PC-9 (cell line): ENCODE measurements at regions not wholly inside any gene's neighbourhood (a gene's known extent, or its start where the extent isn't known, plus 50 kb on each side); places are given as distances from the start of the nearest gene placed in this dataset.

Experiments
- BruUV-seq: library from RNA; stranded (reverse); fragments of 400-500 nt; replicated peaks from 2 replicates; lab custom pipeline; 2021; lab: Mats Ljungman, UMichigan
- CTCF ChIA-PET: fragments of 300-600 bp; sonication (Branson Sonifier 250); formaldehyde crosslinking; loops from one replicate; lab custom pipeline; 2022; ENCODE audit warnings: antibody characterized with exemption; lab: Charles Lee
- POLR2A ChIA-PET: fragments of 300-600 bp; sonication (Branson Sonifier 250); formaldehyde crosslinking; loops from one replicate; lab custom pipeline; 2022; ENCODE audit warnings: antibody characterized with exemption; ENCODE audit not compliant: unreplicated experiment; lab: Charles Lee
- DNase-seq, 2 experiments: peaks; one replicate each; pipeline versions ENCODE4 v3.0.0 to v3.0.0-alpha.2; 2015 to 2022; ENCODE audit warnings: mixed read lengths in 1 of 2
- H2AFZ ChIP-seq: fragments of 200-600 bp; sonication (generic); 2 replicates; pipeline ENCODE4 v1.8.1; 2017; ENCODE audit warnings: antibody characterized with exemption
- H3F3A ChIP-seq: fragments of 200-600 bp; sonication (generic); 2 replicates; pipeline ENCODE4 v1.8.1; 2017; ENCODE audit warnings: antibody characterized with exemption, mild to moderate bottlenecking, low read depth; ENCODE audit not compliant: insufficient read depth
- H3K27ac ChIP-seq: fragments of 200-600 bp; sonication (generic); 2 replicates; pipeline ENCODE4 v1.6.1; 2016; ENCODE audit warnings: mixed run types
- H3K27me3 ChIP-seq: fragments of 200-600 bp; sonication (generic); 2 replicates; pipeline ENCODE4 v1.6.1; 2016; ENCODE audit warnings: low read depth, mixed run types; ENCODE audit not compliant: insufficient read depth
- H3K36me3 ChIP-seq: fragments of 200-600 bp; sonication (generic); 2 replicates; pipeline ENCODE4 v1.6.1; 2016; ENCODE audit warnings: low read depth, mixed run types
- H3K4me1 ChIP-seq: fragments of 200-600 bp; sonication (generic); replicated peaks from 2 replicates; pipeline ENCODE4 v1.6.1; 2016; ENCODE audit warnings: mixed run types; ENCODE audit not compliant: insufficient read depth
- H3K4me2 ChIP-seq: fragments of 200-600 bp; sonication (generic); 2 replicates; pipeline ENCODE4 v1.6.1; 2017; ENCODE audit warnings: mixed run types
- H3K4me3 ChIP-seq: fragments of 200-600 bp; sonication (generic); 2 replicates; pipeline ENCODE4 v1.6.1; 2016; ENCODE audit warnings: mixed run types
- H3K79me2 ChIP-seq: fragments of 200-600 bp; sonication (generic); 2 replicates; pipeline ENCODE4 v1.6.1; 2017; ENCODE audit warnings: low read depth, mixed run types
- H3K9me2 ChIP-seq: fragments of 200-600 bp; sonication (generic); 2 replicates; pipeline ENCODE4 v1.8.1; 2017; ENCODE audit warnings: mild to moderate bottlenecking; ENCODE audit not compliant: insufficient read depth
- H3K9me3 ChIP-seq: fragments of 200-600 bp; sonication (generic); 2 replicates; pipeline ENCODE4 v1.8.1; 2016; ENCODE audit warnings: low read depth; ENCODE audit not compliant: insufficient read depth
- H4K20me1 ChIP-seq: fragments of 200-600 bp; sonication (generic); 2 replicates; pipeline ENCODE4 v1.8.1; 2017; ENCODE audit not compliant: insufficient read depth
- EZH2 ChIP-seq: fragments of 200-600 bp; sonication (generic); IDR thresholded peaks from 2 replicates; pipeline ENCODE4 v1.8.0; 2017; ENCODE audit warnings: antibody characterized with exemption, low read depth
- intact Hi-C: fragments of 100-400 bp; cut with micrococcal nuclease; formaldehyde crosslinking; loops from one replicate; pipeline ENCODE4 v1.10.0; 2022; ENCODE audit not compliant: unreplicated experiment
- TF ChIP-seq, protein P1 (sequence below): fragments of 200-600 bp; sonication (generic); conservative IDR thresholded peaks from 2 replicates; pipeline ENCODE4 v1.6.1; 2017; ENCODE audit warnings: mixed run types, antibody characterized with exemption, mild to moderate bottlenecking, moderate library complexity

DNA sequence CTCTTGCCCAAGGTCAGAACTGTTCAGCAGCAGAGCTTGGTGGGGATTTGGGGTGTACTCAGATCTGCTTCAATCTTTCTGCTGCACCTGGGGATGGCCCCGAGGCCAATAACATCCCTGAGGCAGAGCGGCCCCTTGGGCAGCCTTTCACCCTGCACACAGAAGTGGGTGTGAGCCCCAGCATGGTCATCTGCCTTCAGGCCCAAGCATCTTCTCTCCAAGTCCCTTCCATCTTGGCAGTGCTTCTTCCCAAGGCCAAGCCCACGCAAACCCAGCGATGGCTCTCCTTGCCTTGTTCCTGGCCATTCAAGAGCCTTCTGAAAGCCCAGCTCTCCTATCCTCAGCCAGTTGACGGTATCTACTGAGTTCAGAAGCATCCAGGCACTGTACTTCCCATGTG lies 172.9 kb downstream of the INHBB start:
- Histone ChIP-seq H3K4me1 (no peaks in the 10 kb centered on the region), H3F3A (no peaks in the 10 kb centered on the region), H3K27ac (no peak overlapping the region), H2AFZ (no peak overlapping the region), H3K4me3 (no peak overlapping the region), H3K4me2 (no peak overlapping the region), H3K79me2 (no peaks in the 10 kb centered on the region), H4K20me1 (no peaks in the 10 kb centered on the region), H3K27me3 (no peaks in the 10 kb centered on the region), H3K36me3 (no peaks in the 10 kb centered on the region), H3K9me3 (no peaks in the 10 kb centered on the region), H3K9me2 (no peaks in the 10 kb centered on the region)
- intact Hi-C loops, result no loop called here
- CTCF ChIA-PET, result no interaction called here
- BruUV-seq, result no TSS peak
- DNase-seq, result no peak
- TF ChIP-seq EZH2, result no peak
- TF ChIP-seq, protein P1, sequence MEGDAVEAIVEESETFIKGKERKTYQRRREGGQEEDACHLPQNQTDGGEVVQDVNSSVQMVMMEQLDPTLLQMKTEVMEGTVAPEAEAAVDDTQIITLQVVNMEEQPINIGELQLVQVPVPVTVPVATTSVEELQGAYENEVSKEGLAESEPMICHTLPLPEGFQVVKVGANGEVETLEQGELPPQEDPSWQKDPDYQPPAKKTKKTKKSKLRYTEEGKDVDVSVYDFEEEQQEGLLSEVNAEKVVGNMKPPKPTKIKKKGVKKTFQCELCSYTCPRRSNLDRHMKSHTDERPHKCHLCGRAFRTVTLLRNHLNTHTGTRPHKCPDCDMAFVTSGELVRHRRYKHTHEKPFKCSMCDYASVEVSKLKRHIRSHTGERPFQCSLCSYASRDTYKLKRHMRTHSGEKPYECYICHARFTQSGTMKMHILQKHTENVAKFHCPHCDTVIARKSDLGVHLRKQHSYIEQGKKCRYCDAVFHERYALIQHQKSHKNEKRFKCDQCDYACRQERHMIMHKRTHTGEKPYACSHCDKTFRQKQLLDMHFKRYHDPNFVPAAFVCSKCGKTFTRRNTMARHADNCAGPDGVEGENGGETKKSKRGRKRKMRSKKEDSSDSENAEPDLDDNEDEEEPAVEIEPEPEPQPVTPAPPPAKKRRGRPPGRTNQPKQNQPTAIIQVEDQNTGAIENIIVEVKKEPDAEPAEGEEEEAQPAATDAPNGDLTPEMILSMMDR, result no peak
- POLR2A ChIA-PET, result no interaction called here

DNA sequence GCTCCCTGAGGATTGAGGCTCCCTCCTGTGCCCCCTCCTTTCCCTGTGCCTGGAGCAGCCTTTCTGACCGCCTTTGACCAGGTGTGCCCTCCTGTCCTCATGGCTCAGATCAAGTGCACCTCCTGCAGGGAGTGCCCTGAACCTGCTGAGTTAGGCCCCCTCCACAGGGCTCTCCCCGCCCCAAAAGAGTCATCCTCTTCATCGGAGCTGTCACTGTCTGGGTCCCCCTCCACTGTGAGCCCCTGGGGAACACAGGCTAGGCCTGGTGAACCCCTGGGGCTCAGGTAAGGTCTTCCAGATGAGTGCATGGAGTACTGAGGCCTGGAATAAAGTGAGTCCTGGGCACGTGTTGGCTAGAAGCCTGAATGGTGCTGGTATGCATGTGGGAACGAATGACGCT lies 173.5 kb downstream of the INHBB start:
- Histone ChIP-seq H3K4me3 (no peak overlapping the region), H3K4me2 (no peak overlapping the region), H2AFZ (no peak overlapping the region), H3K4me1 (peaks cover 1% of the 10 kb centered on the region), H3K79me2 (no peaks in the 10 kb centered on the region), H3K9me3 (no peaks in the 10 kb centered on the region), H3K9me2 (no peaks in the 10 kb centered on the region), H3K27me3 (no peaks in the 10 kb centered on the region), H3K36me3 (no peaks in the 10 kb centered on the region), H3F3A (no peaks in the 10 kb centered on the region), H3K27ac (no peak overlapping the region), H4K20me1 (no peaks in the 10 kb centered on the region)
- intact Hi-C loops, result no loop called here
- CTCF ChIA-PET, result no interaction called here
- POLR2A ChIA-PET, result no interaction called here
- TF ChIP-seq EZH2, result no peak
- TF ChIP-seq, protein P1, result no peak; the same call in 1 of the 2 replicates
- DNase-seq, result no peak
- no TSS peak for BruUV-seq

DNA sequence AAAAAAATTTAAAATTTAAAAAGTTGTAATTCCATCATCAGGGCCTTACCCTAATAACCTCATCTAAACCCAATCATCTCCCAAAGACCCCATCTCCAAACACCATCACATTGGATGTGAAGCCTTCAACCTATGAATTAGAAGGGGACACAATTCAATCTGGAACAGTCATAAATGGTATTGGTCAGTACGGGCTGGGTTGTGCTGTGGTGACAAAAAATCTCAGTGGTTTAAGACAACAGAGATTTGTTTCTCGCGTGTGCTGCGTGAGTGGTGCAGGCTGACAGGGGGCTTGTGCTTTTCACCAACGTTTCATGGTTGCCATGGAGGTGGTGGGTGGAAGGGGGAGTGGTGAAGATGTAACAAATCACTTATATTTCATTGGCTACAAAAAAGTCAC lies 174.5 kb downstream of the INHBB start:
- Histone ChIP-seq H3K9me3 (no peaks in the 10 kb centered on the region), H3K4me3 (no peak overlapping the region), H3K27ac (no peak overlapping the region), H4K20me1 (no peaks in the 10 kb centered on the region), H2AFZ (no peak overlapping the region), H3K27me3 (no peaks in the 10 kb centered on the region), H3K36me3 (no peaks in the 10 kb centered on the region), H3K79me2 (no peaks in the 10 kb centered on the region), H3K4me2 (no peak overlapping the region), H3K4me1 (peaks cover 11% of the 10 kb centered on the region), H3K9me2 (no peaks in the 10 kb centered on the region), H3F3A (peaks cover 6% of the 10 kb centered on the region; the same call in 1 of the 2 replicates)
- ChIA-PET CTCF (interaction anchor here (0.5 kb wide), 1 partner anchor 162 kb away, joined by 4 read pairs; no protein-coding TSS in a partner anchor), POLR2A (no interaction called here)
- no peak for TF ChIP-seq EZH2
- TF ChIP-seq, protein P1, result no peak
- intact Hi-C loops, result loop anchor here (5.0 kb wide), 1 partner anchor 123 kb away; no protein-coding TSS in a partner anchor
- no TSS peak for BruUV-seq
- no peak for DNase-seq
